Ovary (tissue), 7 donors: ENCODE measurements at regions not wholly inside any gene's neighbourhood (a gene's known extent, or its start where the extent isn't known, plus 50 kb on each side); places are given as distances from the start of the nearest gene placed in this dataset.

Experiments used
- DNase-seq, 5 donors: peaks; one replicate each; pipeline ENCODE4 v3.0.0-alpha.2; 2019 to 2020
- H3K27ac ChIP-seq, 2 donors: fragments of 200-600 bp; one replicate each; pipeline versions ENCODE4 v1.5.1 to v1.8.0; 2019 to 2022
- H3K27me3 ChIP-seq: fragments of 200-600 bp; one replicate; pipeline ENCODE4 v1.8.0; 2022
- H3K36me3 ChIP-seq: fragments of 200-600 bp; sonication (generic); one replicate; pipeline ENCODE4 v1.5.1; 2019
- H3K4me1 ChIP-seq: one replicate; pipeline ENCODE4 v1.8.1; 2013; ENCODE audit warnings: mild to moderate bottlenecking, moderate library complexity; ENCODE audit not compliant: insufficient read depth
- H3K4me3 ChIP-seq: fragments of 200-600 bp; sonication (generic); one replicate; pipeline ENCODE4 v1.5.1; 2017
- H3K9me3 ChIP-seq, 2 donors: fragments of 200-600 bp in 1 of 2; sonication (generic) in 1 of 2; one replicate each; pipeline versions ENCODE4 v1.5.1 to v1.8.1; 2013 to 2019; ENCODE audit warnings: mild to moderate bottlenecking in 1 of 2, moderate library complexity in 1 of 2
- EP300 ChIP-seq: sonication (generic); formaldehyde crosslinking; IDR thresholded peaks from one replicate; pipeline ENCODE4 v1.6.1; 2017; ENCODE audit warnings: antibody characterized with exemption
- POLR2A ChIP-seq: fragments of 450-650 bp; IDR thresholded peaks from one replicate; pipeline ENCODE4 v1.6.1; 2017; ENCODE audit warnings: antibody characterized with exemption, mild to moderate bottlenecking, moderate library complexity
- WGBS, 3 donors: extraction: QIAGEN DNeasy Blood & Tissue Kit in 1 of 3; methylation state at CpG; one replicate each; pipeline versions ENCODE4 v1.1.5 to v1.1.7; 2013 to 2017; 5-methylcytosine and 5-hydroxymethylcytosine counted together
- intact Hi-C, 4 donors: fragments of 100-400 bp; cut with DNase I; formaldehyde crosslinking; loops; one replicate each; pipeline versions ENCODE4 v1.11.0 to v1.15.1; 2022 to 2023
- TF ChIP-seq, protein P1 (sequence below), 3 donors: fragments of 450-650 bp in 2 of 3; fragments of 200-600 bp in 1 of 3; IDR thresholded peaks; one replicate each; pipeline versions ENCODE4 v1.5.1 to v1.8.0; 2016 to 2022; ENCODE audit warnings: antibody characterized with exemption in 3 of 3, mild to moderate bottlenecking in 1 of 3
- donor health status: DM: no; HTN: no; CAD: no; lungs with moderate emphysema.
- donor health status: DM: no; HTN: no; CAD: no.
- donor health status: Bipolar disorder and iron deficiency.
- donor health status: DM: no; HTN: no; CAD: no.
- donor health status: DM: yes; HTN: yes; CAD: no.

GRCh38 chr18:27769152-27769551 lies 407.8 kb downstream of the CDH2 start:
- intact Hi-C loops, result no loop called here
- no peak for DNase-seq
- H3K9me3 ChIP-seq, result no peaks in the 10 kb centered on the region
- no peaks in the 10 kb centered on the region for H3K4me1 ChIP-seq
- H3K4me3 ChIP-seq, result no peak overlapping the region
- H3K27me3 ChIP-seq, result no peaks in the 10 kb centered on the region
- TF ChIP-seq, protein P1, sequence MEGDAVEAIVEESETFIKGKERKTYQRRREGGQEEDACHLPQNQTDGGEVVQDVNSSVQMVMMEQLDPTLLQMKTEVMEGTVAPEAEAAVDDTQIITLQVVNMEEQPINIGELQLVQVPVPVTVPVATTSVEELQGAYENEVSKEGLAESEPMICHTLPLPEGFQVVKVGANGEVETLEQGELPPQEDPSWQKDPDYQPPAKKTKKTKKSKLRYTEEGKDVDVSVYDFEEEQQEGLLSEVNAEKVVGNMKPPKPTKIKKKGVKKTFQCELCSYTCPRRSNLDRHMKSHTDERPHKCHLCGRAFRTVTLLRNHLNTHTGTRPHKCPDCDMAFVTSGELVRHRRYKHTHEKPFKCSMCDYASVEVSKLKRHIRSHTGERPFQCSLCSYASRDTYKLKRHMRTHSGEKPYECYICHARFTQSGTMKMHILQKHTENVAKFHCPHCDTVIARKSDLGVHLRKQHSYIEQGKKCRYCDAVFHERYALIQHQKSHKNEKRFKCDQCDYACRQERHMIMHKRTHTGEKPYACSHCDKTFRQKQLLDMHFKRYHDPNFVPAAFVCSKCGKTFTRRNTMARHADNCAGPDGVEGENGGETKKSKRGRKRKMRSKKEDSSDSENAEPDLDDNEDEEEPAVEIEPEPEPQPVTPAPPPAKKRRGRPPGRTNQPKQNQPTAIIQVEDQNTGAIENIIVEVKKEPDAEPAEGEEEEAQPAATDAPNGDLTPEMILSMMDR (IDR thresholded peaks at IDR 0.05), result no peak
- no peak for TF ChIP-seq POLR2A
- no peak for TF ChIP-seq EP300
- WGBS, 3 donors, result 65 to 87% (median 86%) methylated on average over 1 of the region's 1 CpG
- H3K27ac ChIP-seq, result no peak overlapping the region
- H3K36me3 ChIP-seq, result no peaks in the 10 kb centered on the region

DNA sequence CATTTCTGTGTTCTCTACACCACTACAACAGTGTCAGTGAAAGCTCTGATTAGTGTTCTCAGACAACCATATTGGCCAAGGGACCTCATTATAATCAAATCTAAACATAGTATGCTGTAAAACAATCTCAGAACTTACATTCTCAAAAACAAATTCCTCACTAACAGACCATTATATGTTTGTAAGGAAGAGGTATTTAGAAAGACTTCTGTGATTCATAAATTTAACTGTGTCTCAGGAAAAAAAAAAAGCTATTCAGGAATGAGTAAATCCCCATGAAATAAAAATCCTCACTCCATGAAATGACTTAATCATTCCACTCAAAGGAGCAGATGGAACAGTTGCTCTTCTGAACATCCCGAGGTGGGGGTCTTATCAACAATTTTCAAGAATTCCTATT lies 413.0 kb downstream of the CDH2 start:
- H3K4me3 ChIP-seq, result no peak overlapping the region
- H3K4me1 ChIP-seq, result no peaks in the 10 kb centered on the region
- no peak for DNase-seq
- H3K9me3 ChIP-seq, result no peaks in the 10 kb centered on the region
- TF ChIP-seq, protein P1 (IDR thresholded peaks at IDR 0.05), result no peak
- TF ChIP-seq POLR2A (no peak), EP300 (no peak)
- no peaks in the 10 kb centered on the region for H3K27me3 ChIP-seq
- no peak overlapping the region for H3K27ac ChIP-seq
- 35 to 44% (median 37%) methylated on average over 1 of the region's 1 CpG for WGBS, 3 donors
- intact Hi-C loops, result no loop called here
- no peaks in the 10 kb centered on the region for H3K36me3 ChIP-seq

- Histone ChIP-seq H3K4me1 (no peaks in the 10 kb centered on the region), H3K4me3 (no peak overlapping the region), H3K9me3 (no peaks in the 10 kb centered on the region), H3K27ac (no peak overlapping the region), H3K36me3 (no peaks in the 10 kb centered on the region), H3K27me3 (no peaks in the 10 kb centered on the region)
- intact Hi-C loops, result no loop called here
- TF ChIP-seq, protein P1 (IDR thresholded peaks at IDR 0.05), result no peak
- TF ChIP-seq EP300 (no peak), POLR2A (no peak)
- DNase-seq, result no peak
Measured at GRCh38 chr18:27763341-27763740, 413.6 kb downstream of the CDH2 start.

- Histone ChIP-seq H3K27me3 (no peaks in the 10 kb centered on the region), H3K36me3 (no peaks in the 10 kb centered on the region), H3K27ac (no peak overlapping the region), H3K4me1 (no peaks in the 10 kb centered on the region), H3K9me3 (no peaks in the 10 kb centered on the region), H3K4me3 (no peak overlapping the region)
- TF ChIP-seq EP300, result no peak
- no peak for TF ChIP-seq POLR2A
- TF ChIP-seq, protein P1 (IDR thresholded peaks at IDR 0.05), result no peak
- intact Hi-C loops, result no loop called here
- 42 to 56% (median 55%) methylated on average over 4 of the region's 4 CpGs for WGBS, 3 donors
- no peak for DNase-seq
Measured at GRCh38 chr18:27762054-27762453, 414.9 kb downstream of the CDH2 start.

GRCh38 chr18:27752944-27753343 lies 424.0 kb downstream of the CDH2 start:
- WGBS, 3 donors, result 47% methylated on average over 4 of the region's 4 CpGs
- intact Hi-C loops, result no loop called here
- DNase-seq, result no peak

More at GRCh38 chr18:27752944-27753343, 424.0 kb downstream of the CDH2 start:
- Histone ChIP-seq H3K36me3 (no peaks in the 10 kb centered on the region), H3K4me3 (no peak overlapping the region), H3K9me3 (no peaks in the 10 kb centered on the region), H3K27me3 (no peaks in the 10 kb centered on the region), H3K27ac (no peak overlapping the region), H3K4me1 (no peaks in the 10 kb centered on the region)
- TF ChIP-seq, protein P1 (IDR thresholded peaks at IDR 0.05), result no peak
- TF ChIP-seq POLR2A, result no peak
- no peak for TF ChIP-seq EP300
